ENCODE measurements at regions not wholly inside any gene's neighbourhood (a gene's known extent, or its start where the extent isn't known, plus 50 kb on each side); places are given as distances from the start of the nearest gene placed in this dataset.
"Not testable (repeated sequence)": the region's sequence is repeated elsewhere in the genome, so short reads cannot be mapped to it uniquely, and the experiment has no call there.

GRCh38 chr3:154625756-154626155 lies 195.8 kb upstream of the GPR149 start:
- DNase-seq (ENCODE audit: low read depth), result no peak
- no peak for TF ChIP-seq CTCF (IDR thresholded peaks at IDR 0.05; ENCODE audit: insufficient read depth, low read depth, low read length, missing control alignments)
- no peak overlapping the region for H3K4me3 ChIP-seq (ENCODE audit: low read depth, low read length)

- H3K4me3 ChIP-seq (ENCODE audit: low read depth, low read length); DNase-seq (ENCODE audit: low read depth): not testable (repeated sequence)
Observed at GRCh38 chr3:154619621-154620020, 189.6 kb upstream of the GPR149 start.

- DNase-seq (ENCODE audit: low read depth), result peak; percentile 1
- no peak overlapping the region for H3K4me3 ChIP-seq (ENCODE audit: low read depth, low read length)
- no peak for TF ChIP-seq CTCF (IDR thresholded peaks at IDR 0.05; ENCODE audit: insufficient read depth, low read depth, low read length, missing control alignments)
Observed at GRCh38 chr3:154616298-154616697, 186.3 kb upstream of the GPR149 start.

- TF ChIP-seq CTCF (IDR thresholded peaks at IDR 0.05; ENCODE audit: insufficient read depth, low read depth, low read length, missing control alignments), result no peak
- DNase-seq (ENCODE audit: low read depth), result no peak
- no peak overlapping the region for H3K4me3 ChIP-seq (ENCODE audit: low read depth, low read length)
Observed at GRCh38 chr3:154615471-154615870, 185.5 kb upstream of the GPR149 start.

- TF ChIP-seq CTCF (IDR thresholded peaks at IDR 0.05; ENCODE audit: insufficient read depth, low read depth, low read length, missing control alignments), result no peak
- no peak for DNase-seq (ENCODE audit: low read depth)
- H3K4me3 ChIP-seq (ENCODE audit: low read depth, low read length), result no peak overlapping the region
Observed at GRCh38 chr3:154614601-154615000, 184.6 kb upstream of the GPR149 start.

- DNase-seq (ENCODE audit: low read depth), result no peak
- no peak for TF ChIP-seq CTCF (IDR thresholded peaks at IDR 0.05; ENCODE audit: insufficient read depth, low read depth, low read length, missing control alignments)
Observed at GRCh38 chr3:154614078-154614477, 184.1 kb upstream of the GPR149 start.

GRCh38 chr3:154602241-154602640 lies 172.3 kb upstream of the GPR149 start:
- TF ChIP-seq CTCF (IDR thresholded peaks at IDR 0.05; ENCODE audit: insufficient read depth, low read depth, low read length, missing control alignments), result no peak
- DNase-seq (ENCODE audit: low read depth), result no peak
- H3K4me3 ChIP-seq (ENCODE audit: low read depth, low read length), result no peak overlapping the region

More at GRCh38 chr3:154614078-154614477, 184.1 kb upstream of the GPR149 start:
- no peak overlapping the region for H3K4me3 ChIP-seq (ENCODE audit: low read depth, low read length)
